IPS-18a (cell line): ENCODE measurements at regions not wholly inside any gene's neighbourhood (a gene's known extent, or its start where the extent isn't known, plus 50 kb on each side); places are given as distances from the start of the nearest gene placed in this dataset.

Source experiments
- H3K27ac ChIP-seq: one replicate; pipeline ENCODE4 v1.5.1; 2013; ENCODE audit warnings: low read length
- H3K27me3 ChIP-seq: one replicate; pipeline ENCODE4 v1.6.1; 2013; ENCODE audit warnings: mild to moderate bottlenecking, low read length; ENCODE audit not compliant: control insufficient read depth, insufficient read depth
- H3K36me3 ChIP-seq: one replicate; pipeline ENCODE4 v1.6.1; 2013; ENCODE audit warnings: low read depth, low read length; ENCODE audit not compliant: control insufficient read depth
- H3K4me1 ChIP-seq: one replicate; pipeline ENCODE4 v1.6.1; 2013; ENCODE audit warnings: low read depth, low read length; ENCODE audit not compliant: control insufficient read depth
- H3K4me3 ChIP-seq: one replicate; pipeline ENCODE4 v1.5.1; 2013; ENCODE audit warnings: low read length
- H3K9ac ChIP-seq: one replicate; pipeline ENCODE4 v1.6.1; 2013; ENCODE audit warnings: mild to moderate bottlenecking, low read length, moderate library complexity
- H3K9me3 ChIP-seq: one replicate; pipeline ENCODE4 v1.6.1; 2013; ENCODE audit warnings: low read depth, low read length; ENCODE audit not compliant: control insufficient read depth

DNA sequence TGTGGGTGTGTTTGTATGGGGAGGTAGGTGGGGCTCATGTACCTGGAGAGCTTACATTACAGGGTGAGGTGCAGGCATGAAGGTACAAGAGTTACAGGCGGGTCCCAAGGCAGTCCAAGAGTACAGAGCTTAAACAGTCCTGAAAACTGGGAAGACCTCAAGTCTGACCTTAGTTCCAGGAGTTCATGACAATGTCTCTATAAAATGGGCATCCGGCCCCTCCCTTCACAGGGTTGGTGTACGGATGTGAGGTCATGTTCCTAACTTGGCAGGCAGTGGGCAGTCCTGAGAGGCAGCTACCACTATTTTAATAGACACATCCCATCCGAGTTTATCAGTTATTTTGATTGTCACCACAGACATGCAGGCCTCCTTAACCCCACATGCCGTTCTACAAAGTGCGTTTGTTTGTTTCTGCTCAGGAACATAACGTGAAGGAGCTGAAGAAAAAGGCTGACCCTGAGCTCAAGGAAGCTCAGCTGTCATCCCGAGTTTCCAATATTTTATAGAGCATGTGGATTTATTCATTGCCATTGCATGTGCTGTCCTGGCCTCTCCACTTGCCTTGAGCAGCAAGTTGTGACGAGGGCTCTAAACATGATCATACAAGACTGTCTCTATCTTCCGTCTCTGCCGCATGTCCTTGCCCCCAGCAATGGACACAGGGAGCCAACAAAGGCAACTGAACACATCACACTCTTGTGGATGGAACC, 647.5 kb upstream of the IGFBP3 start:
- Histone ChIP-seq H3K36me3 (no peaks in the 10 kb centered on the region), H3K9me3 (no peaks in the 10 kb centered on the region), H3K4me3 (no peak overlapping the region), H3K4me1 (no peaks in the 10 kb centered on the region), H3K9ac (no peak overlapping the region), H3K27me3 (no peaks in the 10 kb centered on the region), H3K27ac (no peak overlapping the region)

DNA sequence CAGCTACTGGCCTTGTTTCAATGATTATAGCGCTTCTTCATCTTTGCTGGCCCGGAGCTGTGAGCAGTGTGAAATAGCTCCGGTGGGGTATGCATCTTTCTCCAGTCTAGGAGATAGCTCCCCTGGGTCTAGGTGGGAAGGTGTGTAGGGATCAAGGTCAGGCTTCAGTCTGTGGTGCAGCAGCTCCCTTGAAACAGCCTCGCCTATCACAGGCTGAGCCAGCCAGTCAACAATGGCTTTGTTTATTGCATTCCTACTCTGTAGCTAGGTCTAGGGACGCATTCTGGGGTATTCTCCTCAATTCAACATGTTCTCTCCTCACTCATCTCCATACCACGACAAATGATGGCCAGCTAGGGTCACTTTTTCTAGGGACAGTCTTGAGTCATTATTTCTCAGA, 646.8 kb upstream of the IGFBP3 start:
- no peak overlapping the region for H3K4me3 ChIP-seq
- H3K4me1 ChIP-seq: no peaks in the 10 kb centered on the region
- no peaks in the 10 kb centered on the region for H3K9me3 ChIP-seq
- H3K9ac ChIP-seq: no peak overlapping the region
- H3K36me3 ChIP-seq: no peaks in the 10 kb centered on the region
- H3K27ac ChIP-seq: no peak overlapping the region
- H3K27me3 ChIP-seq: no peaks in the 10 kb centered on the region

DNA sequence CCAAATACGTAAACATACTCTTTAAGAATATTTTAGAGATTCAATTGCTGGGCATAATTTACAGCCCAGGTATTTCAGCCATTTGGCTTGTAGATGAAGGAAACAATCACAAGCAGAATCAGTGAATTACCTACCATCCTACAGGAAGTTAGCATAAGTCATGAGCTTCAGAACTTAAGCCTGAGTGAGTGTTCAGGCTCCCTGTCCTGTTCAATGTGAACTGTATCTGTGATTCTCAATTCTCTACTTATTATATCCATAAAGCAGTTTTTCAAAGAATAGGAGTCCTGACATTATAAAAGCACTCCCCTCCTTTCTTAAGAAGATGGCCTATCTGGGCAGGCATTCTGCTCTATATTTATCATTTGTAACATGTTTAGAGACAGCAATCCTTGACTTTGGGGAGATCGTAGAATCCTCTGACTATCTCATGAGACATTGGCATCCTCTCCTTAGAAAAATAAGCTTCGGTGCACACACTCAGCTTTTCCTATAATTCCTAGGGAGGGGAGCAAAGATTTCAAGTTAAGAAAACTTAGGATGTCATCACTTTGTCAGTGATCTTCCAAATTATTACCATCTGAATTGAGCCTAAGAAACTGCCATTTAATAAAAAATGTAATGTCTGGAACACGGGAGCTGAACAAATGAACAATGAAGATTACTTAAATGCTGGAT, 645.2 kb upstream of the IGFBP3 start:
- Histone ChIP-seq H3K36me3 (no peaks in the 10 kb centered on the region), H3K27me3 (no peaks in the 10 kb centered on the region), H3K9ac (no peak overlapping the region), H3K4me3 (no peak overlapping the region), H3K4me1 (no peaks in the 10 kb centered on the region), H3K9me3 (no peaks in the 10 kb centered on the region), H3K27ac (no peak overlapping the region)

DNA sequence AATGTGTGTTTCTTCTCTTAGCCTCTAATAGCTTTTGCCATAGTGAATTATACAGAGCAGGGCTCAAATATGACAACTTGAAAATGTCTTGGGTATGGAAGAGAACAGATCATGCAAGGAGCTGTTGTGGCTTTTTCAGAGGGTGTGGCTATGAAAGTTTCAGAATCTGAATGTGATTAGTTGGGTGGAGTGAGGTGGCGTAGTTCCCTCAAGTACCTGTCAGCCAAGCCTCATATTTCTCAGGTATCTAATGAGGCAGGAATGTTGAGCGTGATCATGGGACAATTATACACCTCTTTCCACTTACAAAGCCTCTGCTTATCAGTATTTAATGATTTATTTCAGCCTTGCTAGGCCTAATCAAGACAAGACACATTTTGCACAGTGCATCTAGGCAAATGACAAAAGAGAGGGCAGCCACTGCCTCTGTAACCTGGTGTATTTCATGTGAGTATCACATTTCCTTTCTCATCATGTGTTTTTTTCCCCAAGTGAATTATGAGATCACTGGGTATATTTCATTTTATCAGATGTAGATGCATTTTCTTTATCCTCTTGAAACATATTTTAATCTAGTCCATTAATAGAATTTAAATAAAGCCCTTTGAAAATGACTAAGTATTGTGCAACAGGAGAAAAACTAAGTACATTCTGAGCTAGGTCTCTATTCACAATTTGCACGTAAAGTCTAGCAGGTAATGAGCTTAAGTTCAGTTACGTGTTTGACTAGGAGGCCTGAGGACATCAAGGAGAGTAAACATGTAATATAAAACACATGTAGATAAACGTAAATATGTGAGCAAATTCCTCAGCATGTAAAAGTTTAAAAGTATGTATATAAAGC, 644.4 kb upstream of the IGFBP3 start:
- Histone ChIP-seq H3K9me3 (no peaks in the 10 kb centered on the region), H3K27me3 (no peaks in the 10 kb centered on the region), H3K4me1 (no peaks in the 10 kb centered on the region), H3K4me3 (no peak overlapping the region), H3K9ac (no peak overlapping the region), H3K27ac (no peak overlapping the region), H3K36me3 (no peaks in the 10 kb centered on the region)

GRCh38 chr7:46559194-46559832, 638.2 kb upstream of the IGFBP3 start:
- H3K9ac ChIP-seq: no peak overlapping the region
- H3K27ac ChIP-seq: no peak overlapping the region
- no peaks in the 10 kb centered on the region for H3K9me3 ChIP-seq
- no peaks in the 10 kb centered on the region for H3K27me3 ChIP-seq
- H3K36me3 ChIP-seq: no peaks in the 10 kb centered on the region
- H3K4me3 ChIP-seq: no peak overlapping the region
- H3K4me1 ChIP-seq: no peaks in the 10 kb centered on the region

- Histone ChIP-seq H3K9ac (no peak overlapping the region), H3K4me3 (no peak overlapping the region), H3K27me3 (no peaks in the 10 kb centered on the region), H3K36me3 (no peaks in the 10 kb centered on the region), H3K9me3 (no peaks in the 10 kb centered on the region), H3K27ac (no peak overlapping the region), H3K4me1 (no peaks in the 10 kb centered on the region)
Observed at GRCh38 chr7:46558482-46559193, 637.6 kb upstream of the IGFBP3 start.

- Histone ChIP-seq H3K36me3 (no peaks in the 10 kb centered on the region), H3K27me3 (no peaks in the 10 kb centered on the region), H3K27ac (no peak overlapping the region), H3K4me3 (no peak overlapping the region), H3K4me1 (no peaks in the 10 kb centered on the region), H3K9ac (no peak overlapping the region), H3K9me3 (no peaks in the 10 kb centered on the region)
Observed at GRCh38 chr7:46557781-46558180, 636.7 kb upstream of the IGFBP3 start.

- Histone ChIP-seq H3K9me3 (no peaks in the 10 kb centered on the region), H3K36me3 (no peaks in the 10 kb centered on the region), H3K27ac (no peak overlapping the region), H3K9ac (no peak overlapping the region), H3K27me3 (no peaks in the 10 kb centered on the region), H3K4me1 (no peaks in the 10 kb centered on the region), H3K4me3 (no peak overlapping the region)
Observed at GRCh38 chr7:46557295-46557711, 636.2 kb upstream of the IGFBP3 start.

- Histone ChIP-seq H3K9me3 (no peaks in the 10 kb centered on the region), H3K27ac (no peak overlapping the region)
Observed at GRCh38 chr7:46554688-46555422, 633.8 kb upstream of the IGFBP3 start.

DNA sequence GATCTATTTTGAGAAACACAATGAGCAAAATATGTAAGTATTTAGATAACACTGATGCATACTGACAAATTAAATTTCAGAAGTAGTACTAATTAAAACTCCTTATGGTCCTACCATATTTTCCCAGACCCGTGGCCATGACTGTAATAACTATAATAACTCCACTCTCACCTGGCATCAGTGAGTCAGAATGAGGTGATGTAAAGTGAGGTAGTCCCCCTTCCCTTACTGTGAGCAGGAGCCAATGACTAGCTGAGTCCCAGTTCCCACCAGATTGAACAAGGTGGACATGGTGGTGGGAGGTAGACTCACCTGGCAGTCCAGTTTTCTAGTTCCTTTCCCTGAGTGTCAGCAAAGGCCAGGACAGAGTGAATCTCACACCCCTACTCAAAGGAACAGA, 630.5 kb upstream of the IGFBP3 start:
- H3K9ac ChIP-seq: no peak overlapping the region
- no peak overlapping the region for H3K4me3 ChIP-seq
- no peaks in the 10 kb centered on the region for H3K9me3 ChIP-seq
- H3K36me3 ChIP-seq: no peaks in the 10 kb centered on the region
- H3K27ac ChIP-seq: no peak overlapping the region
- H3K4me1 ChIP-seq: no peaks in the 10 kb centered on the region
- no peaks in the 10 kb centered on the region for H3K27me3 ChIP-seq

More at GRCh38 chr7:46554688-46555422, 633.8 kb upstream of the IGFBP3 start:
- no peaks in the 10 kb centered on the region for H3K27me3 ChIP-seq
- H3K9ac ChIP-seq: no peak overlapping the region
- H3K4me1 ChIP-seq: no peaks in the 10 kb centered on the region
- no peaks in the 10 kb centered on the region for H3K36me3 ChIP-seq
- no peak overlapping the region for H3K4me3 ChIP-seq
